Suprapubic skin (tissue), 4 donors: ENCODE measurements at regions not wholly inside any gene's neighbourhood (a gene's known extent, or its start where the extent isn't known, plus 50 kb on each side); places are given as distances from the start of the nearest gene placed in this dataset.

Source experiments
- DNase-seq, 2 donors: peaks; one replicate each; pipeline ENCODE4 v3.0.0-alpha.2; 2019; ENCODE audit warnings: low spot score in 2 of 2
- H3K27ac ChIP-seq: fragments of 200-600 bp; sonication (generic); one replicate; pipeline ENCODE4 v1.5.1; 2019
- H3K27me3 ChIP-seq: fragments of 200-600 bp; sonication (generic); one replicate; pipeline ENCODE4 v1.5.1; 2019
- H3K36me3 ChIP-seq: fragments of 200-600 bp; sonication (generic); one replicate; pipeline ENCODE4 v1.5.1; 2019
- H3K4me1 ChIP-seq: fragments of 200-600 bp; sonication (generic); one replicate; pipeline ENCODE4 v1.5.1; 2019
- H3K4me3 ChIP-seq: fragments of 200-600 bp; sonication (generic); one replicate; pipeline ENCODE4 v1.5.1; 2019; ENCODE audit warnings: mild to moderate bottlenecking
- H3K9me3 ChIP-seq: fragments of 200-600 bp; sonication (generic); one replicate; pipeline ENCODE4 v1.5.1; 2019
- EP300 ChIP-seq: sonication (generic); formaldehyde crosslinking; IDR thresholded peaks from one replicate; pipeline ENCODE4 v1.6.1; 2017; ENCODE audit warnings: antibody characterized with exemption
- POLR2A ChIP-seq, 2 donors: fragments of 450-650 bp; IDR thresholded peaks; one replicate each; pipeline ENCODE4 v1.6.1; 2017; ENCODE audit warnings: antibody characterized with exemption in 2 of 2, mild to moderate bottlenecking in 2 of 2, moderate library complexity in 2 of 2
- POLR2AphosphoS5 ChIP-seq, 3 donors: sonication (generic); formaldehyde crosslinking; IDR thresholded peaks; one replicate each; pipeline ENCODE4 v1.6.1; 2017; ENCODE audit warnings: antibody characterized with exemption in 3 of 3
- WGBS: methylation state at CpG from one replicate; pipeline ENCODE4 v1.1.5; 2018; 5-methylcytosine and 5-hydroxymethylcytosine counted together
- TF ChIP-seq, protein P1 (sequence below), 2 donors: fragments of 200-600 bp in 1 of 2; fragments of 450-650 bp in 1 of 2; sonication (generic) in 1 of 2; IDR thresholded peaks; one replicate each; pipeline ENCODE4 v1.5.1; 2016 to 2019; ENCODE audit warnings: antibody characterized with exemption in 2 of 2, mild to moderate bottlenecking in 1 of 2, moderate library complexity in 1 of 2

DNA sequence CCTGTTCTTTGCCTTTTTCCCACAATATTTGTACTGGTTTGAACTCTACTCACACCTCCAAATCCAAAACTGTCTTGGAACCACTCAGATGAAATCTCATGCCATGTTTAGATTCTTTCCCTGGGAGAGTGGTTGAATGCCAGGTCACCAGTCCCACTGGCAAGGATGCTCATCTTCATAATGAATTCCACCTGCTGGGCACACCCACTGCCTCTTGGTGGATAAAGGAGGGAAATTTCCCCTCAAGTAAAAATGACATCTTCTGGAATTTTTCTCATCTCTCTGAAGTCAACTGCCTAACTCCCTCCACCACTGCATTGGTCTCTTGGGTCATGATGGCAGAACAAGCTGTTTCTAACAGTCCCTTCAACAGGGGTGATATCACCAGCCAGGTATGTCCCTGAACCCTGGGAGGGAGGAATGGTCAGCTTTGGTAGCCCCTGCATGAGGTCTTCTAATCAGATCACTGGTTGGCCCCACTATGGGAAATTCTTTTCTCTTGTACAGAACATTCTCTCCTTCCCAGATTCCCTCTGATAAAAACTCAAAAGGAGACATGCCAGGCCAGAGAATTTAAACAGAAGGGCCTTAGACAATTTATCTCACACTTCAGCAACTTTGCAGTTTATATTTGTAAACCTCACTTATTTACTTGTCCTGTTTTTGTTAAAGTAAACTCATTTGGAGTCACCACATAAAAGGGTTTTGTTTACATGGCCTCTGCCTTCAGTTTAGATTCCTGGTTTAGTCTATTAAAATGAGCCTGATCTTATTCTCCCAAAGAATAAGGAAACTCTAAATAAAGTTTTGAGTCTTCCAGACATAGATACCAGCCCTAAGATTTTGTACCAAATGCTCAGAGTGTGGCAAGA lies 143.4 kb downstream of the WNT5A start:
- no peak for DNase-seq
- Histone ChIP-seq H3K27ac (peak overlapping the region; percentile 64), H3K4me1 (no peaks in the 10 kb centered on the region), H3K27me3 (no peaks in the 10 kb centered on the region), H3K4me3 (no peak overlapping the region), H3K36me3 (no peaks in the 10 kb centered on the region), H3K9me3 (no peaks in the 10 kb centered on the region)
- TF ChIP-seq, protein P1, sequence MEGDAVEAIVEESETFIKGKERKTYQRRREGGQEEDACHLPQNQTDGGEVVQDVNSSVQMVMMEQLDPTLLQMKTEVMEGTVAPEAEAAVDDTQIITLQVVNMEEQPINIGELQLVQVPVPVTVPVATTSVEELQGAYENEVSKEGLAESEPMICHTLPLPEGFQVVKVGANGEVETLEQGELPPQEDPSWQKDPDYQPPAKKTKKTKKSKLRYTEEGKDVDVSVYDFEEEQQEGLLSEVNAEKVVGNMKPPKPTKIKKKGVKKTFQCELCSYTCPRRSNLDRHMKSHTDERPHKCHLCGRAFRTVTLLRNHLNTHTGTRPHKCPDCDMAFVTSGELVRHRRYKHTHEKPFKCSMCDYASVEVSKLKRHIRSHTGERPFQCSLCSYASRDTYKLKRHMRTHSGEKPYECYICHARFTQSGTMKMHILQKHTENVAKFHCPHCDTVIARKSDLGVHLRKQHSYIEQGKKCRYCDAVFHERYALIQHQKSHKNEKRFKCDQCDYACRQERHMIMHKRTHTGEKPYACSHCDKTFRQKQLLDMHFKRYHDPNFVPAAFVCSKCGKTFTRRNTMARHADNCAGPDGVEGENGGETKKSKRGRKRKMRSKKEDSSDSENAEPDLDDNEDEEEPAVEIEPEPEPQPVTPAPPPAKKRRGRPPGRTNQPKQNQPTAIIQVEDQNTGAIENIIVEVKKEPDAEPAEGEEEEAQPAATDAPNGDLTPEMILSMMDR (IDR thresholded peaks at IDR 0.05): no peak
- TF ChIP-seq POLR2A (IDR thresholded peaks at IDR 0.05) (no peak), EP300 (no peak), POLR2AphosphoS5 (IDR thresholded peaks at IDR 0.05) (no peak)

DNA sequence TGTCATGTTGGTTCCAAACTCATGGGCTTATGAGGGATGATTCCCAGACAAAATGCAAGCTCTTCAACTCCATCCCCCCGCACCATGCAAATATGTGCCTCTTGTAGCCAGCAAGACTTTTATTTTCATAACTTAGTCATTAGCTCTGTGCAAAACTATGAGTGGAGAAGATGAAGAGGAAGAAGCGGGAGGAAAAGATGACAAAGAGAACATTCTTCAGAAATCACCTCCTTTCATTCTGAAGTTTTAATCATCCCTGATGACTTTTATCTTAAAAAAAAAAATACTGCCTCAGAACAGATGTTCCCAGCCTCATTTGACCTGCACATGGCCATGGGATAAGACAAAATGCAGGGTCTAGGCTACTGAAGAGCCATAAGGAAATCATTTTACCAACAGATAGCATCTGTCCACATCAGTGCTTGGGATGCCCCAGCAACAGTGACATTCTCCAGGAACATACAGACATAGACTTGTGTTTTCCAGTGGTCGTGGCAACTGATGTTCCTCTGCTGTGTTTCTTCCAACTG lies 145.5 kb downstream of the WNT5A start:
- H3K36me3 ChIP-seq: no peaks in the 10 kb centered on the region
- no peak for DNase-seq
- H3K27ac ChIP-seq: no peak overlapping the region
- no peak overlapping the region for H3K4me3 ChIP-seq
- no peaks in the 10 kb centered on the region for H3K4me1 ChIP-seq
- H3K27me3 ChIP-seq: no peaks in the 10 kb centered on the region
- no peak for TF ChIP-seq POLR2AphosphoS5 (IDR thresholded peaks at IDR 0.05)
- TF ChIP-seq, protein P1 (IDR thresholded peaks at IDR 0.05): no peak
- no peak for TF ChIP-seq POLR2A (IDR thresholded peaks at IDR 0.05)
- no peak for TF ChIP-seq EP300
- 73% methylated on average over 3 of the region's 3 CpGs for WGBS
- H3K9me3 ChIP-seq: no peaks in the 10 kb centered on the region

DNA sequence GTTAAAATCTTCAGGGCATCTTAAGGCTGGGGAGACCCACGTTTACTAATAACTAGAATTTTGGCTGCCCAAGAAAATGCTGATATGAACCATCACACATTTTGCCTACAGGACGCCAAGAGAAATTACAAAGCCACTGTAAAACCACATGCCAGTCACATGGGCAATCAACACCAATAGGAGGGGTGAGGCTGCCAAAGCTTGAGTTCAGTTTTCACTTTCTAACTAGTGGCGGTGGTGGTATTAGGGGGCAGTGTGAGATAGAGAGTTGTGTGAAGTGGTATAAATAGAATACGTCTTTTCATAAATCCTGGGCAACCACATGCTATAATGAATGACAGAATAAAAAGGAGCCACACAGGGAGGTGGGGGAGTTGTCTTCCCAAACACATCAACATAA lies 147.3 kb downstream of the WNT5A start:
- no peak overlapping the region for H3K27ac ChIP-seq
- H3K36me3 ChIP-seq: no peaks in the 10 kb centered on the region
- H3K4me3 ChIP-seq: no peak overlapping the region
- TF ChIP-seq EP300 (no peak), POLR2AphosphoS5 (IDR thresholded peaks at IDR 0.05) (no peak), POLR2A (IDR thresholded peaks at IDR 0.05) (no peak)
- TF ChIP-seq, protein P1 (IDR thresholded peaks at IDR 0.05): no peak
- no peak for DNase-seq
- H3K27me3 ChIP-seq: no peaks in the 10 kb centered on the region
- no peaks in the 10 kb centered on the region for H3K4me1 ChIP-seq
- H3K9me3 ChIP-seq: no peaks in the 10 kb centered on the region
- 71% methylated on average over 4 of the region's 4 CpGs for WGBS

- 87% methylated on average over 3 of the region's 3 CpGs for WGBS
- Histone ChIP-seq H3K36me3 (no peaks in the 10 kb centered on the region), H3K4me3 (no peak overlapping the region), H3K9me3 (no peaks in the 10 kb centered on the region), H3K4me1 (no peaks in the 10 kb centered on the region), H3K27me3 (no peaks in the 10 kb centered on the region), H3K27ac (no peak overlapping the region)
- no peak for DNase-seq
- TF ChIP-seq POLR2A (IDR thresholded peaks at IDR 0.05) (no peak), POLR2AphosphoS5 (IDR thresholded peaks at IDR 0.05) (no peak), EP300 (no peak)
- TF ChIP-seq, protein P1 (IDR thresholded peaks at IDR 0.05): no peak
Measured at GRCh38 chr3:55339390-55339789, 147.7 kb downstream of the WNT5A start.

DNA sequence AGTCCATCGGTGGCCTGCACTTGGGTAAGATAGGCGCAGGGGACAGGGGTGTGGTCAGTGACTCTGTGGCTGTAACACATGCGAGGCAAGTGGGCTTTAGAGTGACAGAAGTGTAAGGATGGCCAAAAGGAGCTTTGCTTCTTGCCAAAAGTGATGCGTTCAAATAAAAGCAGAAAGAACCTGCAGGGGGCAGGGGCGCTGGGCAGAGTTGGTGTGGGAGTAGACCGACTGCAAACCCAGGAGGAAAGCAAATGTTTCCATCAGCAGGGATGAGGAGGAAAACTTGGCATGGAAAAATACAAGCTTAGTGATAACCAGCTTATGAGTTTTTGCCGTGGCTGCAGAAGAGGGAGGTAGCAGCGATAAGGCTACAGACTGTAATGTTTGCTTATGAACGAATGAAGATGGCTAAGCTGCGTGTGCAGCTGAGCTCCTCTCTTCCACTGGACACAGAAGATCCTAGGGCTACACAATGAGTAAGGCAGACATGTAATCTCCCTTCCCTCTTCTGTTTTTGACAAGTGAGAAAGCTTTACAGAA lies 149.4 kb downstream of the WNT5A start:
- Histone ChIP-seq H3K36me3 (no peaks in the 10 kb centered on the region), H3K4me1 (no peaks in the 10 kb centered on the region), H3K4me3 (no peak overlapping the region), H3K9me3 (no peaks in the 10 kb centered on the region), H3K27me3 (no peaks in the 10 kb centered on the region), H3K27ac (no peak overlapping the region)
- 85% methylated on average over 10 of the region's 10 CpGs for WGBS
- TF ChIP-seq EP300: no peak
- no peak for DNase-seq
